HG03280 (cell line): ENCODE measurements at regions not wholly inside any gene's neighbourhood (a gene's known extent, or its start where the extent isn't known, plus 50 kb on each side); places are given as distances from the start of the nearest gene placed in this dataset.
A peak's percentile ranks its signal among the peaks of the same experiment; 100 is the strongest.

Experiments
- ATAC-seq: cut with Tn5 transposase; IDR thresholded peaks from one replicate; pipeline ENCODE4 v1.9.1; 2021; ENCODE audit warnings: mild to moderate bottlenecking, moderate library complexity; ENCODE audit not compliant: unreplicated experiment

GRCh38 chr1:198472997-198473396 lies 67.5 kb downstream of the ATP6V1G3 start:
- no peak for ATAC-seq

- ATAC-seq: no peak
Observed at GRCh38 chr1:198472119-198472518, 68.4 kb downstream of the ATP6V1G3 start.

- ATAC-seq: no peak
Observed at GRCh38 chr1:198467907-198468306, 72.6 kb downstream of the ATP6V1G3 start.

- ATAC-seq: no peak
Observed at GRCh38 chr1:198467342-198467741, 73.1 kb downstream of the ATP6V1G3 start.

GRCh38 chr1:198465201-198466144 lies 75.0 kb downstream of the ATP6V1G3 start:
- ATAC-seq: peak; percentile 59

- no peak for ATAC-seq
Observed at GRCh38 chr1:198463709-198464108, 76.8 kb downstream of the ATP6V1G3 start.

GRCh38 chr1:198462365-198463019 lies 78.0 kb downstream of the ATP6V1G3 start:
- no peak for ATAC-seq

- ATAC-seq: no peak
Observed at GRCh38 chr1:198455966-198456365, 84.5 kb downstream of the ATP6V1G3 start.

GRCh38 chr1:198449727-198450433 lies 90.6 kb downstream of the ATP6V1G3 start:
- no peak for ATAC-seq

- no peak for ATAC-seq
Observed at GRCh38 chr1:198449261-198449660, 91.2 kb downstream of the ATP6V1G3 start.

- ATAC-seq: no peak
Observed at GRCh38 chr1:198447468-198447867, 93.0 kb downstream of the ATP6V1G3 start.

GRCh38 chr1:198445872-198446271 lies 94.6 kb downstream of the ATP6V1G3 start:
- no peak for ATAC-seq

GRCh38 chr1:198444792-198445191 lies 95.7 kb downstream of the ATP6V1G3 start:
- ATAC-seq: no peak

- no peak for ATAC-seq
Observed at GRCh38 chr1:198443365-198444233, 96.9 kb downstream of the ATP6V1G3 start.

GRCh38 chr1:198440842-198441241 lies 99.6 kb downstream of the ATP6V1G3 start:
- ATAC-seq: no peak

- no peak for ATAC-seq
Observed at GRCh38 chr1:198437332-198437731, 103.1 kb downstream of the ATP6V1G3 start.

GRCh38 chr1:198436276-198436675 lies 104.2 kb downstream of the ATP6V1G3 start:
- no peak for ATAC-seq

GRCh38 chr1:198435056-198435455 lies 105.4 kb downstream of the ATP6V1G3 start:
- no peak for ATAC-seq

GRCh38 chr1:198424441-198424840 lies 116.0 kb downstream of the ATP6V1G3 start:
- no peak for ATAC-seq

- no peak for ATAC-seq
Observed at GRCh38 chr1:198423673-198424072, 116.8 kb downstream of the ATP6V1G3 start.
